Type B pancreatic cell (in vitro differentiated cells): ENCODE measurements at regions not wholly inside any gene's neighbourhood (a gene's known extent, or its start where the extent isn't known, plus 50 kb on each side); places are given as distances from the start of the nearest gene placed in this dataset.

Experiments
- DNase-seq: peaks from one replicate; pipeline ENCODE4 v3.0.0; 2021; ENCODE audit warnings: mixed read lengths; ENCODE audit not compliant: unreplicated experiment; ENCODE audit errors: extremely low spot score
- H3K27ac Mint-ChIP-seq: 2 replicates; pipeline ENCODE4 v1.8.0; 2021; ENCODE audit warnings: mild to moderate bottlenecking, mixed read lengths
- H3K27me3 Mint-ChIP-seq: 2 replicates; pipeline ENCODE4 v1.8.0; 2021; ENCODE audit warnings: mixed read lengths
- H3K36me3 Mint-ChIP-seq: 2 replicates; pipeline ENCODE4 v1.8.0; 2021; ENCODE audit warnings: mixed read lengths
- H3K4me1 Mint-ChIP-seq: one replicate; pipeline ENCODE4 v1.8.0; 2021; ENCODE audit warnings: mixed read lengths; ENCODE audit not compliant: unreplicated experiment
- H3K4me3 Mint-ChIP-seq: 2 replicates; pipeline ENCODE4 v1.8.0; 2021; ENCODE audit warnings: mild to moderate bottlenecking, mixed read lengths
- H3K9me3 Mint-ChIP-seq: 2 replicates; pipeline ENCODE4 v1.8.0; 2021; ENCODE audit warnings: mixed read lengths
- CTCF ChIP-seq: fragments of 200-600 bp; sonication (generic); conservative IDR thresholded peaks from 2 replicates; pipeline ENCODE4 v1.5.0; 2021; ENCODE audit warnings: antibody characterized with exemption, mild to moderate bottlenecking

DNA sequence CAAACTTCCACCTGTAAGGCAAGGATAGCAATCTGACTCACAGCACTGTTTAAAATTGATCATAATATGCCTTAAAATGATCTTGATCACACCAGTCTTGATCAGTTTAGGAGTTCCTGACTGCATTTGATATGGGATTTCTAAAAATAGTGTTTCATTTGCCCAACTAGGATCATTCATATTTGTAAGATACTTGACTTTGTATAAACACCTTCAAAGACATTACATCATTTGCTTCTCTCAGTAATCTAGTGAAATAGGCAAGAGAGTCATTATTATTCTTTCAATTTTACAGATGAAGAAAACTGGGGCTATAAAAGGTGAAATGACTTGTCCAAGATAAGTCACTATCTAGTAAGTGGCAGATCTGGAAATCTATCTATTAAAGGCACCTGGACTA is 521.1 kb downstream of the GATA3 start:
- Mint-ChIP-seq H3K9me3 (peaks cover 4% of the 10 kb centered on the region), H3K27ac (no peak overlapping the region), H3K36me3 (peaks cover 5% of the 10 kb centered on the region), H3K4me3 (no peak overlapping the region), H3K4me1 (no peaks in the 10 kb centered on the region), H3K27me3 (peaks cover 9% of the 10 kb centered on the region)
- no peak for TF ChIP-seq CTCF
- DNase-seq = no peak

- Mint-ChIP-seq H3K36me3 (peaks cover 5% of the 10 kb centered on the region), H3K4me3 (no peak overlapping the region), H3K27ac (no peak overlapping the region), H3K27me3 (peaks cover 10% of the 10 kb centered on the region), H3K9me3 (peaks cover 4% of the 10 kb centered on the region), H3K4me1 (no peaks in the 10 kb centered on the region)
- TF ChIP-seq CTCF = no peak
- DNase-seq = no peak
Measured at GRCh38 chr10:8576281-8576680, 521.8 kb downstream of the GATA3 start.

- Mint-ChIP-seq H3K9me3 (peaks cover 4% of the 10 kb centered on the region), H3K4me1 (peaks cover 3% of the 10 kb centered on the region), H3K4me3 (no peak overlapping the region), H3K27me3 (peaks cover 12% of the 10 kb centered on the region), H3K27ac (no peak overlapping the region), H3K36me3 (peaks cover 5% of the 10 kb centered on the region)
- no peak for TF ChIP-seq CTCF
- no peak for DNase-seq
Measured at GRCh38 chr10:8576911-8577310, 522.4 kb downstream of the GATA3 start.

DNA sequence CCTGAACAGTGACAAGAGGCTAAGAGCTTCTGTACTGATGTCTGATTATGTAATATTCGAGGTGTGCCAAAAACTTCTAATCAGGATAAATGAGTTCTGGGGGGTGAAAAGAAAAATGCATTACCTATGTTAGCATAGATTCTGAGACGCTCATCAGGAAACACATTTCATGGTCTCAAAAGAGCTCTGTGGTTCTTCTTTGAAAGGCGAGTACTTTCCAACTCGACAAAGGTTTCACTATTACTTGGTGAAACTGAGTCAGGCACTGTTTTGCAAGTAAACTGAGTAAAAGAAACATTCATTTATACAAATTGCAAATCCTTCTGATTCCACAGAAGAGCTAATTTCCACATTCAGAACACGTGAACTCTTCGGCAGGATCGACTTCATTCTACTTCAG is 523.2 kb downstream of the GATA3 start:
- peaks cover 4% of the 10 kb centered on the region for H3K9me3 Mint-ChIP-seq
- peaks cover 4% of the 10 kb centered on the region for H3K4me1 Mint-ChIP-seq
- H3K4me3 Mint-ChIP-seq = no peak overlapping the region
- H3K27ac Mint-ChIP-seq = no peak overlapping the region
- peaks cover 13% of the 10 kb centered on the region for H3K27me3 Mint-ChIP-seq
- no peak for TF ChIP-seq CTCF
- H3K36me3 Mint-ChIP-seq = peaks cover 5% of the 10 kb centered on the region
- no peak for DNase-seq

GRCh38 chr10:8581521-8582225 is 527.2 kb downstream of the GATA3 start:
- no peaks in the 10 kb centered on the region for H3K36me3 Mint-ChIP-seq
- no peak for DNase-seq
- H3K27ac Mint-ChIP-seq = no peak overlapping the region
- peaks cover 4% of the 10 kb centered on the region for H3K4me1 Mint-ChIP-seq
- no peaks in the 10 kb centered on the region for H3K9me3 Mint-ChIP-seq
- no peak overlapping the region for H3K4me3 Mint-ChIP-seq
- no peak for TF ChIP-seq CTCF
- peaks cover 18% of the 10 kb centered on the region for H3K27me3 Mint-ChIP-seq
